Erythroblast (primary cell): ENCODE measurements at regions not wholly inside any gene's neighbourhood (a gene's known extent, or its start where the extent isn't known, plus 50 kb on each side); places are given as distances from the start of the nearest gene placed in this dataset.

Source experiments
- GATA1 ChIP-seq: IDR thresholded peaks from 2 replicates; pipeline ENCODE4 v1.6.1; 2011; ENCODE audit warnings: low read depth, mild to moderate bottlenecking, control low read depth, low read length, moderate library complexity
- POLR2A ChIP-seq: IDR thresholded peaks from 2 replicates; pipeline ENCODE4 v1.6.1; 2011; ENCODE audit warnings: mild to moderate bottlenecking, low read length

DNA sequence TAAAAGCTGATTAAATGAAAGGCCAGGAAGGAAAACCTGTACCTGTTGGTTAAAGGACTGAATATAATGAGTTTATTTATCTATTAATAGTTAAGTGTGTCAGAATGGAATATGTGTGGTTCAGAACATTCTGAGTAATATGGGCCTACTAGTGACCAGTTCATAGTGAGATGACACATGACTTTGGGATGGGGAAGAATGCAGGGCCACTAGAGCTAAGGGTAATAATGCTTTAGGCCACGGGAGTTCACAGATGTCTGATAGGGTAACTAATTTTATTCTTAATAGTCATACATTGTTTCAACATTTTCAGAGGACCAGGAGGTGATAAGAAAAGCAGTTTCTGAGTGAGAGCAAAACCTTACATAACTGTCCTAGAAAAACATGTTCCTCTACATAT lies 247.8 kb upstream of the OR4E1 start:
- TF ChIP-seq POLR2A, result no peak
- TF ChIP-seq GATA1, result no peak
